H7 (cell line): ENCODE measurements at regions not wholly inside any gene's neighbourhood (a gene's known extent, or its start where the extent isn't known, plus 50 kb on each side); places are given as distances from the start of the nearest gene placed in this dataset.

Source experiments
- DNase-seq: peaks from one replicate; pipeline ENCODE4 v3.0.0; 2012
- H3K27me3 ChIP-seq: 2 replicates; pipeline ENCODE4 v1.6.0; 2011; ENCODE audit warnings: mild to moderate bottlenecking, low read length; ENCODE audit not compliant: control insufficient read depth, insufficient read depth
- H3K36me3 ChIP-seq: replicated peaks from 2 replicates; pipeline ENCODE4 v1.5.1; 2011; ENCODE audit warnings: low read length; ENCODE audit not compliant: control insufficient read depth, insufficient read depth
- H3K4me3 ChIP-seq: 2 replicates; pipeline ENCODE4 v1.5.1; 2011; ENCODE audit warnings: low read depth, mild to moderate bottlenecking, control low read depth, low read length, moderate library complexity; ENCODE audit not compliant: insufficient read depth

DNA sequence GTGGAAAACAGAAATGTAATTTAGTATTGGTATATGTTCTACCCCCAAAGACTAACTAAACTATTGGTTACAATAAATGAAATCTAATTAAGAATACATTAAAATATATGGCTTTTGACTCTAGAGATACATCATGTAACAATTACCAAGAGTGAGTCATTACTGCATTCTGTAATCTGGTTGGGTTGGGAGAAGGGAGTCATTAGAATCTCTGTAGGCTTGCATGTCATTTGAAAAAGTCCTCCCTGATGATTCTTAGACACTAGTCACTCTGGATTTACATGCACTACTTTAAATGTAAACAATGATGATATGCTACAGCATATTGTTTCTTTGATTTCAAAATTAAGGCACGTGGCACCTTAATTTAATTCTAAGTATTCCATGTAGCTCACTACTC, 293.4 kb upstream of the CHST9 start:
- no peaks in the 10 kb centered on the region for H3K36me3 ChIP-seq
- no peak for DNase-seq
- no peak overlapping the region for H3K4me3 ChIP-seq
- no peaks in the 10 kb centered on the region for H3K27me3 ChIP-seq

GRCh38 chr18:27473318-27473717, 288.2 kb upstream of the CHST9 start:
- no peak for DNase-seq
- no peaks in the 10 kb centered on the region for H3K36me3 ChIP-seq
- H3K27me3 ChIP-seq: no peaks in the 10 kb centered on the region
- no peak overlapping the region for H3K4me3 ChIP-seq

GRCh38 chr18:27467073-27467472, 282.0 kb upstream of the CHST9 start:
- H3K36me3 ChIP-seq: no peaks in the 10 kb centered on the region
- DNase-seq: no peak
- H3K27me3 ChIP-seq: no peaks in the 10 kb centered on the region
- no peak overlapping the region for H3K4me3 ChIP-seq

DNA sequence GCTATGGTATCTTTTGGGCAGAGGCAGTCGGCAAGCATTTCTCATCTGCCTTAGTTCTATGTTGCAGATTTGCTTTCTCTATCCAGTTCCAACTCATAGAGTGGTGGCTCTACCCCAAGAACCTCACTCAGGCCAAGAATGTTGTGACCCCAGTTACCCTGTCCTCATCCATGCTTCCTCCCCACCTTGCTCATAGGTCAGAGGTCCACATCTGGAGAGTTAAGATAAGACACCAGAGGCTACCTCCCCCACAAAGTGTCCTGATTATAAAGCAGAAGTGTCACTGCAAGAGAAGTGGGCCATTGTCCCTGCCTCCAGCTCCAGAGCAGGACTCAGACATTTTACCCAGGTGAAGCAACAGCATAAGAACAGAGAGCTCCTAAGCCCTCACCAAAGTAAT, 276.8 kb upstream of the CHST9 start:
- Histone ChIP-seq H3K4me3 (no peak overlapping the region), H3K27me3 (no peaks in the 10 kb centered on the region), H3K36me3 (no peaks in the 10 kb centered on the region)
- no peak for DNase-seq

DNA sequence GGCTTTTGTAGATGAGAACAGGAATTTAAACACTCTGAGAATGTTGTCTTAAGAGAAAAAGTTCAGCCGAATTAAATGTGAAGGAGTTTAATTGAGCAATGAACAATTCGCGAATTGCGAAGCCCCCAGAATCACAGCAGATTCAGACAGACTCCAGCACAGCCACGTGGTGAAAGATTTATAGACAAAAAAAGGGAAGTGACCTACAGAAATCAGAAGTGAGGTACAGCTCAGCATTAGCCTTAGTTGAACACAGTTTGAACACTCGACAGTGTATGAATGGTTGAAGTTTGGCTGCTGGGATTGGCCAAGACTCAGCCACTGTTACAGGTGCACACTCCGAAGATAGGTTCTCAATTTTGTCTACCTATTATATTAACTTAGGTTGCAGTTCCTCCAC, 264.0 kb upstream of the CHST9 start:
- Histone ChIP-seq H3K27me3 (no peaks in the 10 kb centered on the region), H3K4me3 (no peak overlapping the region), H3K36me3 (no peaks in the 10 kb centered on the region)
- DNase-seq: no peak

- no peak for DNase-seq
- Histone ChIP-seq H3K36me3 (no peaks in the 10 kb centered on the region), H3K27me3 (no peaks in the 10 kb centered on the region), H3K4me3 (no peak overlapping the region)
Observed at GRCh38 chr18:27447930-27448329, 262.8 kb upstream of the CHST9 start.

GRCh38 chr18:27447451-27447881, 262.4 kb upstream of the CHST9 start:
- peak; percentile 14 for DNase-seq
- no peak overlapping the region for H3K4me3 ChIP-seq
- H3K36me3 ChIP-seq: no peaks in the 10 kb centered on the region
- H3K27me3 ChIP-seq: no peaks in the 10 kb centered on the region

DNA sequence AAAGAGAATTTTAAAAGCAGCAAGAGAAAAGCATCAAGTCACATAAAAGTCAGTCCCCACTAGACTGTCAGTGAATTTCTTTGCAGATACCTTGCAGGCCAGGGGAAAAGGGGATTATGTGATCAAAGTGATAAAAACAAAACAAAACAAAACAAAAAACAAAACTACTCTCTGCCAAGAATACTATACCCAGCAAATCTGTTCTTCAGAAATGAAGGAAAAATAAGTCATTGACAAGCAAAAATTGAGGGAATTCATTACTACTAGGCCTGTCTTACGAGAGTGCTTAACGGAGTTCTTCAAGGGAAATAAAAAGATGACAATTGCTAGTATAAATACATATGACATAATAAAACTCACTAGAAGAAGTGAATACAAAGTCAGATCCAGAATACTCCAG, 245.5 kb upstream of the CHST9 start:
- Histone ChIP-seq H3K4me3 (no peak overlapping the region), H3K36me3 (no peaks in the 10 kb centered on the region), H3K27me3 (no peaks in the 10 kb centered on the region)
- no peak for DNase-seq

DNA sequence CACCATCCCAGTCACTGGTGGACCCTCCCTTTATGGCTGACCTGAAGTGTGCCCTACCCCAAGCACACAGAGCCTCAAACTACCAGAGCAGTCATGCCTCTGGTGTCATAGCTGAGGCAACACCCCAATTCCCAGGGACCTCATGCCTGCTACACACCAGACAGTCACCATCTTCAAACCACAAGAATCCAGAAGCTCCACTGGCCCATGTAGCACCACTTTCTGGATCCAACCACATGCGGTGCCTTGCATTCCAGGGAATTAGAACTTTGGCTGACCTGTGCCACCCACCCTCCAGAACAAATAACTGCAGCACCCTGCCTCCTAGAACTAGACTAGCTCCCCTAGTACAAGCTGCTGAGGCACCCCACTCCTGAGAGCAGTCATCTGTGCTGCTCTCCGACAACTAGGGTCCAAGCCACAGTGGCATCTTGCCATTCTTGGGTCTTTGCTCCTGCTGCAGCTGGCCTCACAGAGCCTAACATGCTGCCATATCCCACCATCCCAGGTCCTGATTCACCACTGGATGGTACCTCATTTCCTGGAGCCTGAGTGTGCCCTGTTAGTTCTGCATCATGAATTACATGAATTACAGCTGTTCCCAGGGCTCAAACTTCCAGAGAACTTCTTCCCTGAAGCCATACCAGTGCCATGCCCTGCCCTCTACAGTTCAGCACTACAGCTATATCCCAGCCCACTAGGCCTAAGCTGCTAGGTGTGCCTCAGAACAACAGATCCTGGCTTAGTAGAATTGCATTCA, 243.8 kb upstream of the CHST9 start:
- Histone ChIP-seq H3K36me3 (no peaks in the 10 kb centered on the region), H3K4me3 (no peak overlapping the region), H3K27me3 (no peaks in the 10 kb centered on the region)
- no peak for DNase-seq

DNA sequence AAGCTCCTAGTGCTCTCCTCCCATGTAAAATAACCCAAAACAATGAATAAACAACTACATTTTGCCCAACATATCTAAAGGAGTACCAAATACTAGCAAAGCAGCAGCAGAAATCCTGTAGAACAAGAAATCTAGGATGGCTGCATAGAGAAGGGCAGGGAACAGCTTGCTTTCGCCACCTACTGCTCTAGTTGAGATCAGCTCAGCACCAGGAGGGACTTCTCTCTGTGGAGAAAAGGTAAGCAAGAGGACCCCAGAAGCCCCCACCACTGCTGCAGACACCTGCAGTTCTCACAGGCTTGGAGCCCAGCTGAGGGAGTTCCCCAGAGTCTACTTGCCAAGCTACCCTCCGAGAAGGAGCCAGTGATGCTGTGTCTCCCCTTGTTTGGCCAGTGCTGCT, 243.0 kb upstream of the CHST9 start:
- no peaks in the 10 kb centered on the region for H3K36me3 ChIP-seq
- DNase-seq: peak; percentile 26
- H3K27me3 ChIP-seq: no peaks in the 10 kb centered on the region
- H3K4me3 ChIP-seq: no peak overlapping the region

DNA sequence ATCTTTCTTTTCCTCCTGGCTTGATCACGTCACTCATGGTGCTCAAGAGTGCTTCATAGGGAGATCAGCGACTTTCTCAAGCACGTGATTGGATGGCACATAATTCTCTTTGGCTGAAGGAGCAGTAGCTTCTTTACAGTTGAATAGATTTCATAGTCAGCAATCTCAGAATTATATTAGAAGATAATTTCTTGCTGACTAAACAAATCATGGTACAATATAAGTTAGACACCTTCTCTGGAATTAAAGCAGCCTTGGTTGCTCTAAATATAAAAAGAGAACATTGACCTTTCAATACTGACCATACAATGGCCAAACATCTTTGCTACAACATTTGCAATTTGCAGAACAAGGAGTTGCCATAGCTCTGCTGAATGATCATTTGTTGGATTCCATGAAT, 238.5 kb upstream of the CHST9 start:
- DNase-seq: no peak
- no peaks in the 10 kb centered on the region for H3K36me3 ChIP-seq
- H3K27me3 ChIP-seq: no peaks in the 10 kb centered on the region
- H3K4me3 ChIP-seq: no peak overlapping the region

DNA sequence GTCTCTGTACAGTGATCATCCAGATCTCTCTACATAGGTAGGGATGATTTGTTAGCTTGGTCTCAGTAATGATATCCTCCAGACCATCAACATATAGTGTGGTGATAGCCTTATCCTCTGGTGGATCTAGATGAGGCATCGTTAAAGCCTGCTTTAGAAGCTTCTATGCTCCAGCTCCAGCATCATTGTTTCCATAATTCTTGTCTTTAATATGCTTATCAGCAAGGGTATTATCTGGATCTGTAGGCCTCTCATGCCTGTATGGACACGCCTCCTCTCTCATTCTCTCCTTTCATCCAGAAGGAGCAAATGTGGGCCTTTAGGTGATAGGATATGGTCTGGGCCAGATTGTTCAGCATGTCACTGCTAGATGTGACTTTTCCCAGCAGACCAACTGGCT, 234.5 kb upstream of the CHST9 start:
- no peak for DNase-seq
- Histone ChIP-seq H3K36me3 (no peaks in the 10 kb centered on the region), H3K4me3 (no peak overlapping the region), H3K27me3 (no peaks in the 10 kb centered on the region)

GRCh38 chr18:27415495-27415894, 230.4 kb upstream of the CHST9 start:
- H3K36me3 ChIP-seq: no peaks in the 10 kb centered on the region
- H3K27me3 ChIP-seq: no peaks in the 10 kb centered on the region
- no peak overlapping the region for H3K4me3 ChIP-seq
- no peak for DNase-seq

- no peak overlapping the region for H3K4me3 ChIP-seq
- no peak for DNase-seq
- no peaks in the 10 kb centered on the region for H3K27me3 ChIP-seq
- H3K36me3 ChIP-seq: no peaks in the 10 kb centered on the region
Observed at GRCh38 chr18:27414682-27415081, 229.6 kb upstream of the CHST9 start.

GRCh38 chr18:27413495-27414401, 228.6 kb upstream of the CHST9 start:
- Histone ChIP-seq H3K36me3 (no peaks in the 10 kb centered on the region), H3K27me3 (no peaks in the 10 kb centered on the region), H3K4me3 (no peak overlapping the region)
- no peak for DNase-seq
